ENCODE measurements at regions not wholly inside any gene's neighbourhood (a gene's known extent, or its start where the extent isn't known, plus 50 kb on each side); places are given as distances from the start of the nearest gene placed in this dataset.

GRCh38 chr10:2745666-2746065 lies 321.7 kb upstream of the PFKP start:
- H3K9me3 ChIP-seq: no peaks in the 10 kb centered on the region
- intact Hi-C loops (cut with DNase I; ENCODE audit: low total_unique reads): no loop called here

GRCh38 chr10:2744547-2745200 lies 322.7 kb upstream of the PFKP start:
- Histone ChIP-seq H3K27ac (no peak overlapping the region), H3K27me3 (no peaks in the 10 kb centered on the region), H3K4me1 (no peaks in the 10 kb centered on the region), H3K4me3 (peak overlapping the region; percentile 18 to 27), H3K36me3 (no peaks in the 10 kb centered on the region), H3K9me3 (no peaks in the 10 kb centered on the region)
- intact Hi-C loops (cut with DNase I; ENCODE audit: low total_unique reads): no loop called here
- TF ChIP-seq CTCF (IDR thresholded peaks at IDR 0.05): no peak
- no peak for DNase-seq

More at GRCh38 chr10:2745666-2746065, 321.7 kb upstream of the PFKP start:
- no peak for DNase-seq
- no peak overlapping the region for H3K27ac ChIP-seq
- no peaks in the 10 kb centered on the region for H3K36me3 ChIP-seq
- H3K4me3 ChIP-seq: no peak overlapping the region
- H3K27me3 ChIP-seq: peaks cover 0 to 5% of the 10 kb centered on the region in 2 donors
- no peaks in the 10 kb centered on the region for H3K4me1 ChIP-seq
- no peak for TF ChIP-seq CTCF (IDR thresholded peaks at IDR 0.05)

GRCh38 chr10:2734603-2735002 lies 332.7 kb upstream of the PFKP start:
- TF ChIP-seq CTCF (IDR thresholded peaks at IDR 0.05): no peak
- intact Hi-C loops (cut with DNase I; ENCODE audit: low total_unique reads): no loop called here
- no peak for DNase-seq
- Histone ChIP-seq H3K36me3 (no peaks in the 10 kb centered on the region), H3K9me3 (peaks cover 0 to 8% (median 0%) of the 10 kb centered on the region in 3 donors), H3K4me3 (no peak overlapping the region), H3K27me3 (no peaks in the 10 kb centered on the region), H3K4me1 (no peaks in the 10 kb centered on the region), H3K27ac (no peak overlapping the region)

- H3K27me3 ChIP-seq: no peaks in the 10 kb centered on the region
- TF ChIP-seq CTCF (IDR thresholded peaks at IDR 0.05): no peak
- intact Hi-C loops (cut with DNase I; ENCODE audit: low total_unique reads): no loop called here
Observed at GRCh38 chr10:2733278-2733963, 333.9 kb upstream of the PFKP start.

GRCh38 chr10:2731940-2732339 lies 335.4 kb upstream of the PFKP start:
- Histone ChIP-seq H3K4me1 (no peaks in the 10 kb centered on the region), H3K36me3 (no peaks in the 10 kb centered on the region), H3K9me3 (peaks cover 0 to 8% (median 0%) of the 10 kb centered on the region in 3 donors), H3K27ac (no peak overlapping the region), H3K4me3 (no peak overlapping the region), H3K27me3 (no peaks in the 10 kb centered on the region)
- no peak for DNase-seq
- intact Hi-C loops (cut with DNase I; ENCODE audit: low total_unique reads): no loop called here
- no peak for TF ChIP-seq CTCF (IDR thresholded peaks at IDR 0.05)

More at GRCh38 chr10:2733278-2733963, 333.9 kb upstream of the PFKP start:
- no peak for DNase-seq
- H3K9me3 ChIP-seq: peaks cover 0 to 8% (median 0%) of the 10 kb centered on the region in 3 donors
- H3K36me3 ChIP-seq: no peaks in the 10 kb centered on the region
- H3K4me1 ChIP-seq: no peaks in the 10 kb centered on the region
- no peak overlapping the region for H3K4me3 ChIP-seq
- no peak overlapping the region for H3K27ac ChIP-seq

Measured in tibial artery (tissue), 4 donors.